ENCODE measurements at regions not wholly inside any gene's neighbourhood (a gene's known extent, or its start where the extent isn't known, plus 50 kb on each side); places are given as distances from the start of the nearest gene placed in this dataset.

DNA sequence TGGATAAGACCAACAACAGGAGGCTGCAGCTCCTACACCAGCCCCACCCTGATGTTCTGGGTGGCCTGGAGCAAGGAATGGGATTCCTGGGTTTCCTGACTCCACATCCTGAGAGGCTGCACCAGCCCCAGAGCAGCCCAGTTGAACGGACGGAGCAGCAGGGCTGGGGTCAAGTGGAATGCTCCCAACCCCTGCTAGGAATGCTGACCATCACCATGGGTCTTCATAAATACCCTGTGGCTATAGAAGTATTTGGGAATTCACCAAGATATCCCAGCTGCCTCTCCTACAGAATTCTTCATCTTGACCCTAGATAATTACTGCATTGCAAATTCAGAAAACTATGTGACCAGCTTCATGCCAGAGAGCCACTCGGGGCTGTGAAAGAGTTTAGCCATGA lies 180.3 kb downstream of the THBS2 start:
- Histone ChIP-seq H2AK5ac (ENCODE audit: low read length, severe bottlenecking) (no peak overlapping the region), H4K91ac (ENCODE audit: low read length) (no peak overlapping the region), H3K9me3 (ENCODE audit: control insufficient read depth, low read length) (no peaks in the 10 kb centered on the region), H3K4me3 (ENCODE audit: insufficient read depth in 1 of 2, low read depth in 1 of 2, low read length in 2 of 2) (no peak overlapping the region), H3K27me3 (ENCODE audit: control insufficient read depth in 1 of 2, insufficient read depth in 1 of 2, low read length in 2 of 2) (no peaks in the 10 kb centered on the region), H2BK12ac (ENCODE audit: low read length in 2 of 2) (no peak overlapping the region), H3K27ac (ENCODE audit: low read length, poor library complexity, severe bottlenecking) (peak overlapping the region; percentile 67), H2BK120ac (ENCODE audit: low read depth, low read length) (no peak overlapping the region), H3K4me2 (ENCODE audit: low read length, poor library complexity, severe bottlenecking) (no peak overlapping the region), H3K79me1 (replicated peaks; ENCODE audit: low read length, poor library complexity, severe bottlenecking) (no peaks in the 10 kb centered on the region), H3K14ac (ENCODE audit: low read length in 2 of 2) (no peak overlapping the region), H3K4me1 (ENCODE audit: control insufficient read depth, insufficient read depth, low read depth, low read length) (peaks cover 21% of the 10 kb centered on the region), H2AFZ (ENCODE audit: low read depth, low read length) (no peak overlapping the region), H3K18ac (ENCODE audit: low read depth in 1 of 2, low read length in 2 of 2) (no peak overlapping the region), H2BK5ac (ENCODE audit: low read depth, low read length, poor library complexity, severe bottlenecking) (no peak overlapping the region), H4K8ac (ENCODE audit: low read length) (no peak overlapping the region), H3K23ac (ENCODE audit: low read length in 2 of 2) (no peak overlapping the region), H2BK15ac (ENCODE audit: low read depth, poor library complexity, severe bottlenecking) (no peak overlapping the region), H3K9ac (ENCODE audit: low read length) (peak overlapping the region; percentile 7), H3K36me3 (ENCODE audit: control insufficient read depth in 1 of 2, insufficient read depth in 2 of 2, low read depth in 1 of 2, low read length in 2 of 2) (no peaks in the 10 kb centered on the region), H3K4ac (ENCODE audit: low read depth in 1 of 2, low read length in 2 of 2) (no peak overlapping the region)
- DNase-seq, result peak; percentile 40
- 28% methylated on average over 3 of the region's 3 CpGs for WGBS

DNA sequence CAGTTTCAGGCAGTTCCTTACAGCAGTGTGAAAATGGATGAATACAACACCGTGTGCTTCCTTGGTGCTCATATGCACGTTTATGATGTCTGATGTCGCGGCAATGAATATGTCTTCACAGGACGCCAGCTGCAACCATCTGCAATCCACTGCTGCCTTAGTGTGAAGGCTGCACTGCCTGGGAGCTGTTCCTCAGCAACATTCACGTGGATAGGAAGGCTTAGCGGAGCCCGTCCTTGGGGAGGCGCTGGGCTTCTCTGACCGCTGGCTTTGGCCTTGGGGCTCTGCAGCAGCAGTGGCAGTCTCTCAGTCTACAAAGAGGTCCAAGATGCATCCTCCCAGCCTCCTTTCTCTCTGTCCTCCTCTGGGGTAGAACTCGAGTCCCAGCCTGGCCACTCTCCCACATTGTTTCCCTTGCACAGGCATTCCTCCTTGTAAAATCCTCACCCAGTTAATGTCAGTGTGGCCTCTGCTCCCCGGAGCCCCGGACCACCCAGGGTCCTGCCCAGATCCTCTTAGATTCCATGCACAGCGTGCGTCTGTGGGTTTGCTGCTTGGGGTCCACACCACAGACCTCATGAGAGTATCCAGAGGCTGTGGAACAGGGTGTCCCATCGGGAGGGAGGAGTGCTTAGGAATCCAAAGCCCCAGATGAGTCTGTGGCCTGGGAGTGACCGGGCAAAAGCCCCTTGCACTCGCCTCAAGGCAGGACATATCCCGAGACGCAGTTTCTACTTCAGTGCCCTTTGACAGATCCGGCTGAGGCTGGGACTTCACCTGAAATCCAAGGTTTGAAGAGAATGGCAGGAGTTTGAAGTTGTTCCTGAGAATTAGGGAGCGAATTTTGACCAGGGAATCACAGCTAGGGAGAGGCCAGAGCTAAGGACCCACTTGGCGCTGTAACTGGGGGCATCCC lies 181.3 kb downstream of the THBS2 start:
- Histone ChIP-seq H3K4me1 (ENCODE audit: control insufficient read depth, insufficient read depth, low read depth, low read length) (peaks cover 21% of the 10 kb centered on the region), H3K4me2 (ENCODE audit: low read length, poor library complexity, severe bottlenecking) (no peak overlapping the region), H3K4ac (ENCODE audit: low read depth in 1 of 2, low read length in 2 of 2) (no peak overlapping the region), H3K79me1 (replicated peaks; ENCODE audit: low read length, poor library complexity, severe bottlenecking) (no peaks in the 10 kb centered on the region), H3K36me3 (ENCODE audit: control insufficient read depth in 1 of 2, insufficient read depth in 2 of 2, low read depth in 1 of 2, low read length in 2 of 2) (no peaks in the 10 kb centered on the region), H4K8ac (ENCODE audit: low read length) (no peak overlapping the region), H3K18ac (ENCODE audit: low read depth in 1 of 2, low read length in 2 of 2) (peak overlapping the region in 1 of 2 experiments; percentile 46), H2AK5ac (ENCODE audit: low read length, severe bottlenecking) (peak overlapping the region; percentile 84), H3K9me3 (ENCODE audit: control insufficient read depth, low read length) (no peaks in the 10 kb centered on the region), H2BK15ac (ENCODE audit: low read depth, poor library complexity, severe bottlenecking) (no peak overlapping the region), H3K27me3 (ENCODE audit: control insufficient read depth in 1 of 2, insufficient read depth in 1 of 2, low read length in 2 of 2) (no peaks in the 10 kb centered on the region), H3K27ac (ENCODE audit: low read length, poor library complexity, severe bottlenecking) (peak overlapping the region; percentile 51), H3K14ac (ENCODE audit: low read length in 2 of 2) (no peak overlapping the region), H2BK5ac (ENCODE audit: low read depth, low read length, poor library complexity, severe bottlenecking) (peak overlapping the region; percentile 60), H2BK120ac (ENCODE audit: low read depth, low read length) (no peak overlapping the region), H3K9ac (ENCODE audit: low read length) (peak overlapping the region; percentile 76), H2BK12ac (ENCODE audit: low read length in 2 of 2) (no peak overlapping the region), H2AFZ (ENCODE audit: low read depth, low read length) (no peak overlapping the region), H4K91ac (ENCODE audit: low read length) (no peak overlapping the region), H3K23ac (ENCODE audit: low read length in 2 of 2) (no peak overlapping the region), H3K4me3 (ENCODE audit: insufficient read depth in 1 of 2, low read depth in 1 of 2, low read length in 2 of 2) (no peak overlapping the region)
- DNase-seq, result no peak
- 78% methylated on average over 23 of the region's 23 CpGs for WGBS

DNA sequence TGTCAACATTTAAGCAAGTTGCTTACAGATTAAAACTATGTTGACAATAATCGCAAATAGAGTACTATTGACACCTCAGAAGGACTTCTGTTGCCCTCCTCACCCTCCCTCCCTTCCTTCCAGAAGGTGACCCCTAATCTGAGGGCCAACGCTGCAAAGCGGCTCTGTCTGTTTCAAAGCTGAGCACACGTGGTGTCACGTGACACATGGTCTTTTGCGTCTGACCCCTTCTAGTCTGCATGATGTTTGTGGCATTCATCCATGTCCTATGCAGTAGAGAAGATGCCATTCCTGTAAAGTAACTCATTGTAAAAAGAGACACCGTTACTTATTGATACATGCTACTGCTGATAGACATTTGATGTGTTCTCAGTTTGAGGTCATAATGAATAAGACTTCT lies 182.3 kb downstream of the THBS2 start:
- Histone ChIP-seq H2AFZ (ENCODE audit: low read depth, low read length) (no peak overlapping the region), H3K4me2 (ENCODE audit: low read length, poor library complexity, severe bottlenecking) (no peak overlapping the region), H4K91ac (ENCODE audit: low read length) (no peak overlapping the region), H4K8ac (ENCODE audit: low read length) (no peak overlapping the region), H2BK5ac (ENCODE audit: low read depth, low read length, poor library complexity, severe bottlenecking) (no peak overlapping the region), H2AK5ac (ENCODE audit: low read length, severe bottlenecking) (peak overlapping the region; percentile 49), H3K14ac (ENCODE audit: low read length in 2 of 2) (no peak overlapping the region), H3K27ac (ENCODE audit: low read length, poor library complexity, severe bottlenecking) (peak overlapping the region; percentile 77), H2BK120ac (ENCODE audit: low read depth, low read length) (no peak overlapping the region), H3K9me3 (ENCODE audit: control insufficient read depth, low read length) (no peaks in the 10 kb centered on the region), H3K4me3 (ENCODE audit: insufficient read depth in 1 of 2, low read depth in 1 of 2, low read length in 2 of 2) (peak overlapping the region in 1 of 2 experiments; percentile 22), H3K79me1 (replicated peaks; ENCODE audit: low read length, poor library complexity, severe bottlenecking) (no peaks in the 10 kb centered on the region), H3K18ac (ENCODE audit: low read depth in 1 of 2, low read length in 2 of 2) (peak overlapping the region in 1 of 2 experiments; percentile 48), H3K23ac (ENCODE audit: low read length in 2 of 2) (no peak overlapping the region), H3K4me1 (ENCODE audit: control insufficient read depth, insufficient read depth, low read depth, low read length) (peaks cover 21% of the 10 kb centered on the region), H2BK12ac (ENCODE audit: low read length in 2 of 2) (peak overlapping the region in 1 of 2 experiments; percentile 8), H3K9ac (ENCODE audit: low read length) (peak overlapping the region; percentile 76), H3K4ac (ENCODE audit: low read depth in 1 of 2, low read length in 2 of 2) (no peak overlapping the region), H3K27me3 (ENCODE audit: control insufficient read depth in 1 of 2, insufficient read depth in 1 of 2, low read length in 2 of 2) (no peaks in the 10 kb centered on the region), H3K36me3 (ENCODE audit: control insufficient read depth in 1 of 2, insufficient read depth in 2 of 2, low read depth in 1 of 2, low read length in 2 of 2) (no peaks in the 10 kb centered on the region), H2BK15ac (ENCODE audit: low read depth, poor library complexity, severe bottlenecking) (no peak overlapping the region)
- 82% methylated on average over 7 of the region's 7 CpGs for WGBS
- no peak for DNase-seq

DNA sequence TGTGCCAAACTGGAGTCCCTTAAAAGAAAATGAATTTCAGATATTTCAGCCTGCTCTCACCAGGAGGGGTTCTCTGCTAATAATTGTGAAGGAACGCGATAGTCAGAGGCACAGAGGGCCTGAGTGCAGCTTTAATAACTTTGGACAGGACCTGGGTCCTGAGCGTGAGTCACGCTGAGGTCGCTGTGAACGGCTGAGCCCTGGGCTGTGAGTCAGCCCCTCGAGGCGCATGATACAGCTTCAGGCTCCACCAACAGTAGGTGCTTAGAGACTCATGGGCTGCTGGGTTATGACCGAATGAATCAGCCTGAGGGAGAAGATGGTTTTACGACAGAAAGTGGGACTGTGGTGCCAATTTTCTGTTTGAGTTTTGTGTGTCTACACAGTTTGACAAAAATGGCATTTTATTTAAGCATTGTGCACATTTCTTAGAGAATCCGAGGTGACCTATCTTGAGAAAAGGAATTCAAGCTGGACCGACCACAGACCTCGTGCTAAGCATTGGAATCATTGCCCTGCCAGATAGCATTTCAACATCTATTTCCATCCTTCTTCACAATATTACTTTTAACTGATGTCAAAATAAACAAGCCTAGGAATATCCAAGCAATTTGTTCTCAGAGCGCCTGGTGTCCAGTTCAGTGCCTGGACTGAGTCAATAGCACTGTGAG lies 183.0 kb downstream of the THBS2 start:
- H2AK5ac ChIP-seq (ENCODE audit: low read length, severe bottlenecking), result no peak overlapping the region
- DNase-seq, result peak; percentile 89
- no peaks in the 10 kb centered on the region for H3K79me1 ChIP-seq (replicated peaks; ENCODE audit: low read length, poor library complexity, severe bottlenecking)
- H3K27ac ChIP-seq (ENCODE audit: low read length, poor library complexity, severe bottlenecking), result peak overlapping the region; percentile 77
- no peak overlapping the region for H3K23ac ChIP-seq (ENCODE audit: low read length in 2 of 2)
- no peak overlapping the region for H2BK120ac ChIP-seq (ENCODE audit: low read depth, low read length)
- no peak overlapping the region for H2BK15ac ChIP-seq (ENCODE audit: low read depth, poor library complexity, severe bottlenecking)
- no peak overlapping the region for H2AFZ ChIP-seq (ENCODE audit: low read depth, low read length)
- no peak overlapping the region for H3K4me2 ChIP-seq (ENCODE audit: low read length, poor library complexity, severe bottlenecking)
- WGBS, result 32% methylated on average over 14 of the region's 14 CpGs
- peak overlapping the region; percentile 76 for H3K9ac ChIP-seq (ENCODE audit: low read length)
- no peaks in the 10 kb centered on the region for H3K36me3 ChIP-seq (ENCODE audit: control insufficient read depth in 1 of 2, insufficient read depth in 2 of 2, low read depth in 1 of 2, low read length in 2 of 2)
- no peak overlapping the region for H2BK12ac ChIP-seq (ENCODE audit: low read length in 2 of 2)
- no peak overlapping the region for H3K18ac ChIP-seq (ENCODE audit: low read depth in 1 of 2, low read length in 2 of 2)
- H3K9me3 ChIP-seq (ENCODE audit: control insufficient read depth, low read length), result no peaks in the 10 kb centered on the region
- no peak overlapping the region for H3K4ac ChIP-seq (ENCODE audit: low read depth in 1 of 2, low read length in 2 of 2)
- no peak overlapping the region for H2BK5ac ChIP-seq (ENCODE audit: low read depth, low read length, poor library complexity, severe bottlenecking)
- H3K4me1 ChIP-seq (ENCODE audit: control insufficient read depth, insufficient read depth, low read depth, low read length), result peaks cover 21% of the 10 kb centered on the region
- no peak overlapping the region for H4K8ac ChIP-seq (ENCODE audit: low read length)
- H3K4me3 ChIP-seq (ENCODE audit: insufficient read depth in 1 of 2, low read depth in 1 of 2, low read length in 2 of 2), result no peak overlapping the region
- H4K91ac ChIP-seq (ENCODE audit: low read length), result no peak overlapping the region
- H3K14ac ChIP-seq (ENCODE audit: low read length in 2 of 2), result no peak overlapping the region
- H3K27me3 ChIP-seq (ENCODE audit: control insufficient read depth in 1 of 2, insufficient read depth in 1 of 2, low read length in 2 of 2), result no peaks in the 10 kb centered on the region
